Memory B cell (primary cell): ENCODE measurements at regions not wholly inside any gene's neighbourhood (a gene's known extent, or its start where the extent isn't known, plus 50 kb on each side); places are given as distances from the start of the nearest gene placed in this dataset.
"Not testable (repeated sequence)": the region's sequence is repeated elsewhere in the genome, so short reads cannot be mapped to it uniquely, and the experiment has no call there.

Source experiments
- ATAC-seq: fragments of 150-1000 bp; cut with Tn5 transposase; 2 replicates; pipeline ENCODE4 v1.10.0; 2021; ENCODE audit warnings: low read depth, mild to moderate bottlenecking, moderate library complexity
- DNase-seq, 2 donors: peaks; one replicate each; pipeline ENCODE4 v3.0.0; 2022; ENCODE audit warnings: low spot score in 2 of 2
- H3K27ac Mint-ChIP-seq: one replicate; pipeline ENCODE4 v1.8.0; 2022; ENCODE audit warnings: mild to moderate bottlenecking, moderate library complexity, mixed read lengths
- H3K27me3 Mint-ChIP-seq: one replicate; pipeline ENCODE4 v1.8.0; 2022; ENCODE audit warnings: mixed read lengths
- H3K36me3 Mint-ChIP-seq: one replicate; pipeline ENCODE4 v1.8.0; 2022; ENCODE audit warnings: mild to moderate bottlenecking, mixed read lengths
- H3K4me1 Mint-ChIP-seq: one replicate; pipeline ENCODE4 v1.8.0; 2022; ENCODE audit warnings: mixed read lengths
- H3K4me3 Mint-ChIP-seq: one replicate; pipeline ENCODE4 v1.8.0; 2022; ENCODE audit warnings: mild to moderate bottlenecking, moderate library complexity, mixed read lengths
- H3K9me3 Mint-ChIP-seq: one replicate; pipeline ENCODE4 v1.8.0; 2022; ENCODE audit warnings: mixed read lengths

DNA sequence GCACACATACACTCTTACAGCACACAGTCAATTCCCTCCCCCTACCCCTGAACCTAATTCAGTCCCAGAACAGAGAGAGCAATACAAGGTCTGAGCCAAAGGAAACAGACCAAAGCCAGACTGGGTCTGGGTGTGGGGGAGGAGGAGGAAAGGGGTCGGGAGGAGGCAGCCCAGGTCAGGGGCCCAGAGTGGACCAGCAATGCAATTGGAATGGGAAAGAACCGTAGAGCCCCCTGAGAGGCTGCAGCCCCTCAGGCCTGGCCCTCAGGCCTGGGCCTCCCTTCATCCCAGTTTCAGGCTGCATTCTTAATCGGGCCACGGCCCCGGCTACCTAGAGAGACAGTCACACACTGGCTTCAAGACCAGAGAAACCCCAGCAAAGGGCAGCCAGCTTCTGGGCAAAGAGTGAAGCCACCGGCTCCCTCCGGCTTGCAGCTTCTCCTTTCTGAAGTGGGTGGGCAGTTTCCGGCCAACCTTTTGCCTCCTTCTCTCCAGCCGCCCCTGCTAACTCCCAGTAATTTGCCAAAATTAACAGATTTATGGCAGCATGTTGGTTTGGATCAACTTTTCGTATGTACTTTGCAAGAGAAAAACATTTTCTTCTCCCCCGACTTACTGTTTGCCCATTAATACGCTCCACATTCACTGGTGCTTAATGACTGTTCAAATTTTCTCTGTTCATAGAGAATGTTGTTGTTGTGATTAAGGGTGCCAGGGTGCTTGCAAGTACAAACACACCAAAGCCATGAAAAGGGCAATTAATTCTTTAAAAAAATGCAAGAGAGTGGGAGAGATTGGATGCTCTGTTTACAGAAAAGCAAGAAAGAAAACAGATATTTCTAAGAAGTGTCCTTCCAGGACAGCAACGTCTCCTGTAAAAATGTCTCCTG is 488.3 kb downstream of the MN1 start:
- Mint-ChIP-seq H3K27me3 (peaks cover 18% of the 10 kb centered on the region), H3K27ac (no peak overlapping the region), H3K4me1 (no peaks in the 10 kb centered on the region), H3K9me3 (peaks cover 8% of the 10 kb centered on the region), H3K36me3 (peaks cover 2% of the 10 kb centered on the region), H3K4me3 (no peak overlapping the region)
- DNase-seq (no peak), ATAC-seq (no peak)

- Mint-ChIP-seq H3K27me3 (peaks cover 18% of the 10 kb centered on the region), H3K36me3 (peaks cover 2% of the 10 kb centered on the region), H3K9me3 (peaks cover 5% of the 10 kb centered on the region), H3K4me3 (no peak overlapping the region), H3K27ac (no peak overlapping the region), H3K4me1 (no peaks in the 10 kb centered on the region)
- ATAC-seq (no peak), DNase-seq (no peak)
These were observed 487.2 kb downstream of the MN1 start for GRCh38 chr22:27314276-27314807.

DNA sequence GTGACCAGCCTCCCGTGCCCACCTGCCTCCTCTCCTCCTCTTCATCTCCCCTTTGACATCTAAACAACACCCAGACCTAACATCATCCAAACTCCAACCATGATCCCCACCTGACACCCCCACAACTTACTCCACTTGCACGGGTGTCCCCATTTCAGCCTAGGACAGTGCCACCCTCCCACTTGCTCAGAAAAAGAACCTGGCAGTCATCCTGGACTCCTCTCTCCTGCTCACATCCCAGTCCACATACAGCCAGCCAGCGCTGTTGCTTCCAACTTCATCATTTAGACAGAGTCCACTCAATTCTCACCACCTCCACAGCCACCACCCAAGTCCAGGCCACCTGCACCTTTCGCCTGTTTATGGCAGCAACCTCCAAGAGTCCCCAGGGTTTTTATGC is 485.7 kb downstream of the MN1 start:
- no peaks in the 10 kb centered on the region for H3K4me1 Mint-ChIP-seq
- H3K27ac Mint-ChIP-seq, result no peak overlapping the region
- peaks cover 18% of the 10 kb centered on the region for H3K27me3 Mint-ChIP-seq
- no peak for DNase-seq
- H3K36me3 Mint-ChIP-seq, result peaks cover 2% of the 10 kb centered on the region
- no peak for ATAC-seq
- peaks cover 9% of the 10 kb centered on the region for H3K9me3 Mint-ChIP-seq
- H3K4me3 Mint-ChIP-seq, result no peak overlapping the region

DNA sequence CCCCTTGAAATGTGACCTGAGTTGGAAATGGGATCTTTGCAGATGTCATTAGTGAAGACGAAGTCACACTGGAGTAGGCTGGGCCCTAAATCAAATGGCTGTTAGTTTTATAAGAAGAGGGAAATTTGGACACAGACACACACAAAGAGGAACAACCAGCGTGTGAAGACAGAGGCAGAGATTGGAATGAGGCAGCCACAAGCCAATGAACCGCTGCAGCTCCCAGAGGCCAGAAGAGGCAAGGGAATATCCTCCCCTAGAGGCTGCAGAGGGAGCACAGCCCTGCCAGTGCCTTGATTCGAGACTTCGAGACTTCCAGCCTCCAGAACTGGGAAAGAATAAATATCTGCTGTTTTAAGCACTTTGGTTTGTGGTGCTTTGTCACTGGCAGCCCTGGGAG is 484.5 kb downstream of the MN1 start:
- peaks cover 9% of the 10 kb centered on the region for H3K9me3 Mint-ChIP-seq
- DNase-seq (no peak), ATAC-seq (no peak)
- no peak overlapping the region for H3K27ac Mint-ChIP-seq
- peaks cover 20% of the 10 kb centered on the region for H3K27me3 Mint-ChIP-seq
- peaks cover 2% of the 10 kb centered on the region for H3K36me3 Mint-ChIP-seq
- H3K4me3 Mint-ChIP-seq, result no peak overlapping the region
- no peaks in the 10 kb centered on the region for H3K4me1 Mint-ChIP-seq

DNA sequence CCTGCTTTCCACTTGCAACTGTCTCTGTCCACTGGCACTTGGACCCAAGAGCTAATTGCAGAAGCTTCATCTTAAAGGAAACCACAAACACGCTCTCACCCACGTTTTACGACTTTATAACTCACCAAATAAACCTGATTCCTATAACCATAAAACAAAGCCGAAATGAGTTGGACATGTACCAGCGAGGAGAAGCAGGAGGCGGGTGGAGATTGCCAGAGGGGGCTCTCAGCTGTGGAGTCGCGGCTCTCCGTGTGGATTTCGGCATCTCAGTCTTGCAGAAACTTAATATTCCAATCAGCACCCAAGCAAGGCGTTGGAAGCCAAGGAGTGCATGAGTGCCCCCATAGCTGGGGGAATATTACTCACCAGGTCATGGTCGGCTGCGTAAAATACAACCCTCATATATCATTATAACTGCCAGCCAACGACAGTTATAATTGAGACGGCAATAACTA is 483.6 kb downstream of the MN1 start:
- DNase-seq (no peak), ATAC-seq (no peak)
- Mint-ChIP-seq H3K4me1 (no peaks in the 10 kb centered on the region), H3K36me3 (peaks cover 2% of the 10 kb centered on the region), H3K4me3 (no peak overlapping the region), H3K27ac (no peak overlapping the region), H3K9me3 (peaks cover 11% of the 10 kb centered on the region), H3K27me3 (peaks cover 22% of the 10 kb centered on the region)

DNA sequence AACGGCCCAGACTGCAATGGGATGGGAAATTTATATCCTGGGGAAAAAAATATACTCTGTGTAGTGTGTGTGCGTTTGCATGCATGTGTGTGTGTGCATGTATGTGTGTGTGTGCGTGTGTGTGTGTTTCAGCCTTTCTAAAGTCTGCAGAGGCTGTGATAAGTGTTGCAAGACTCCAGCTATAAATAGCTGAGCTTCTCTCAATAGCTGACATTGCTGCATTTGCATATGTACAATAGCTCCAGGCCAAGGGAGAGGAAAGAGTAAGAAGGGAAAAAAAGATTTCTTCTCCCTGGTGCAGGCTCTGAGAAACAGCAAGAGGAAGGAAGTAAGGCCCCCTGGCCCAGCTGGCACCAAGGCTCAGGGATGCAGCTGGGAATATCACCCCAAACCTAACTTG is 483.0 kb downstream of the MN1 start:
- DNase-seq, result no peak
- Mint-ChIP-seq H3K4me3 (no peak overlapping the region), H3K9me3 (peaks cover 11% of the 10 kb centered on the region), H3K27ac (no peak overlapping the region), H3K36me3 (peaks cover 2% of the 10 kb centered on the region), H3K4me1 (no peaks in the 10 kb centered on the region), H3K27me3 (peaks cover 24% of the 10 kb centered on the region)
- ATAC-seq, result no peak

DNA sequence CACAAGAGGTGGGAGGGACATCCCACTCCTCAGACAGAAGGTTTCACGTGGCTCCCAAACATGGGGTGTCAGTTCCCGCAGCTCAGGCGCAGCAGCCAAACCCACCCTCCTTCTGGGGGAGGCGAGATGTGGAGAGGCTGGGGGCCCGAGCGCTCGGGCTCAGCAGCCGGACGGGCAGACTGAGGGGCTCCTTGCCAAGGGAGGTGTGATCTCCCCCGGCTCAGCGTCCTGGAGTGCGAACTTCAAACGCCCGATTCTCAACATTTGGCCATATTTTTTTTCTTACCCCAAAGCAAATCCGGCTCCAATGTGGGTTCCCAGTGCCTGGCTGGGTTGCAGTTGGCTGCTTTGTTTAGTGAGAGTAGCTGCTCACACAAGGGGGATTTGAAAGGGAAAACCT is 477.9 kb downstream of the MN1 start:
- Mint-ChIP-seq H3K27ac (no peak overlapping the region), H3K36me3 (no peaks in the 10 kb centered on the region), H3K4me3 (no peak overlapping the region), H3K27me3 (peaks cover 18% of the 10 kb centered on the region), H3K4me1 (no peaks in the 10 kb centered on the region), H3K9me3 (peaks cover 12% of the 10 kb centered on the region)
- no peak for DNase-seq
- no peak for ATAC-seq

GRCh38 chr22:27324908-27325307 is 476.6 kb downstream of the MN1 start:
- not testable (repeated sequence) for H3K4me1 Mint-ChIP-seq, H3K9me3 Mint-ChIP-seq, DNase-seq, H3K27ac Mint-ChIP-seq, H3K36me3 Mint-ChIP-seq, H3K4me3 Mint-ChIP-seq, ATAC-seq
- peaks cover 18% of the 10 kb centered on the region for H3K27me3 Mint-ChIP-seq

GRCh38 chr22:27327497-27327896 is 474.1 kb downstream of the MN1 start:
- DNase-seq (no peak), ATAC-seq (no peak)
- Mint-ChIP-seq H3K27ac (no peak overlapping the region), H3K36me3 (no peaks in the 10 kb centered on the region), H3K4me1 (no peaks in the 10 kb centered on the region), H3K27me3 (peaks cover 13% of the 10 kb centered on the region), H3K9me3 (peaks cover 5% of the 10 kb centered on the region), H3K4me3 (no peak overlapping the region)

GRCh38 chr22:27327981-27328721 is 473.4 kb downstream of the MN1 start:
- peaks cover 7% of the 10 kb centered on the region for H3K9me3 Mint-ChIP-seq
- no peaks in the 10 kb centered on the region for H3K4me1 Mint-ChIP-seq
- ATAC-seq, result no peak
- no peak overlapping the region for H3K27ac Mint-ChIP-seq
- no peaks in the 10 kb centered on the region for H3K36me3 Mint-ChIP-seq
- peaks cover 14% of the 10 kb centered on the region for H3K27me3 Mint-ChIP-seq
- no peak for DNase-seq
- H3K4me3 Mint-ChIP-seq, result no peak overlapping the region

GRCh38 chr22:27329131-27329850 is 472.3 kb downstream of the MN1 start:
- H3K27me3 Mint-ChIP-seq, result peaks cover 17% of the 10 kb centered on the region
- H3K4me3 Mint-ChIP-seq, result no peak overlapping the region
- DNase-seq (no peak), ATAC-seq (no peak)
- peaks cover 12% of the 10 kb centered on the region for H3K9me3 Mint-ChIP-seq
- H3K36me3 Mint-ChIP-seq, result no peaks in the 10 kb centered on the region
- no peak overlapping the region for H3K27ac Mint-ChIP-seq
- H3K4me1 Mint-ChIP-seq, result no peaks in the 10 kb centered on the region

DNA sequence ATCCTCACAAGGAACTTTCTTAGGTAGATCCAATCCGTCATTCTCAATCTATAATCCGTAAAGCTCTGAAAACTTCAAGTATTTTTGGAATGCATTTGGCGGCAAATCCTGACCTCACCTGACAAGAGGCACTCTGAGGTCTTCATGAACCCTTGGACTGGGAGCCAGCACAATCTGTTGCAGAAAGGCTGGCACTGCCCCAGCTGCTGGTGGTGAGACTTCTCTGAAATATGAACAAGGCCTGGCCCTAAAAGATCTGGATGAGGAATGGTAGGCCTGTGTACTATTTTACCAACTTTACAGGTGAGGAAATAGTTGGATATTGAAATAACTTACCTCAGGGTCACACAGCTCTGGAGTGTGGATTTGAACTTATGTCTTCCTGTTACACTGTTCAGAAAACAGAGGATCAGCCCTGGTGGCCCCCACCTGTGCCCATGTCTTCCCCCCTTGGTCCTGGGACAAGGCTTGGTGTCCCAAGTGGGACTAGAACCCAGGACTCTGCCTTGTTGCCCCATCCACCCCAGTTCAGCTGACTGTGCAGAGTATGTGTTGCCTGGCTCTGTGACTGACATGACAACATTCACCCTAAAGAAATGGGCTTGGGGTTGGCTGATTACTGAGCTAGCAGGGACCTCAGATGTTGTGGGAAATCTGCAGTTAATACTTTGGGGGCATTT is 471.4 kb downstream of the MN1 start:
- no peaks in the 10 kb centered on the region for H3K4me1 Mint-ChIP-seq
- no peaks in the 10 kb centered on the region for H3K36me3 Mint-ChIP-seq
- H3K4me3 Mint-ChIP-seq, result no peak overlapping the region
- peaks cover 9% of the 10 kb centered on the region for H3K9me3 Mint-ChIP-seq
- ATAC-seq (no peak), DNase-seq (no peak)
- no peak overlapping the region for H3K27ac Mint-ChIP-seq
- H3K27me3 Mint-ChIP-seq, result peaks cover 12% of the 10 kb centered on the region

DNA sequence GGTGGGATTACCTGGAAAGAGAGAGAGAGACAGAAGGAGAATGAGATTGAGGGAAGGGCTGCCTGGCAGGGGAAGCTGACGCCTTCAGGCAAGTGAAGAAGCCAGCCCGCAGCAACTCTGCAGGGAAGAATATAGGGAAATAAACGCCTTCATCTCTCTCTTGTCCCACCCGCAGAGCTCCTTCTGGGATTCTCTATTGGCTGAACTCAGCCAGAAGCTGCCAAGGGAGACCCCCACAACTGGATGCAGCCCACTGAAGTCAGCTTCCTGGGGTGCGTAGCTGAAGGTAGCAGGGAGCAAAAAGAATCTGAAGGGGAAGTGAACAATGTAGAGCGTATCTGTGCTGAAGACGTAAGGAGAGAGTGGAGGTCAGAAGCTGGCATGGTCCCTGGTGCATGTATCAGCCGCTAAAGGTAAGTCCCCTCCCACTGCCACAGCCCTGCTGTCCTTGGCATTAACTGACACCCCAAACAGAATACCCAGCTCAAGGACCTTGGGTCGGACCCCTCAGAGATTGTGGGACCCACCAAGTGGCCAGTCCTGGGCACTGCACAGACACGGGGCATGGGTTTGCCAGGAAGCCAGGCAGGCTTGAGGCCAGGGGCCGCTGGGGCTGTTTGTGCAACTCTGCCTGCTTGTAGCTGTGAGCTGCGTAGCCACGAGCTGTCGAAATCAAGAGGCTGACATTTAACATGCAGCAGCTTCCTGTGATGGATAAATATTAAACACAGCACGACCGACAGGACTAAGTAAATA is 469.9 kb downstream of the MN1 start:
- Mint-ChIP-seq H3K9me3 (peaks cover 7% of the 10 kb centered on the region), H3K4me1 (no peaks in the 10 kb centered on the region), H3K27ac (no peak overlapping the region), H3K27me3 (peaks cover 10% of the 10 kb centered on the region), H3K36me3 (no peaks in the 10 kb centered on the region), H3K4me3 (no peak overlapping the region)
- DNase-seq, result no peak
- ATAC-seq, result no peak
